GM18517 (cell line): ENCODE measurements at regions not wholly inside any gene's neighbourhood (a gene's known extent, or its start where the extent isn't known, plus 50 kb on each side); places are given as distances from the start of the nearest gene placed in this dataset.

Experiments
- ATAC-seq: cut with Tn5 transposase; IDR thresholded peaks from one replicate; pipeline ENCODE4 v1.9.1; 2021; ENCODE audit warnings: mild to moderate bottlenecking, moderate library complexity; ENCODE audit not compliant: unreplicated experiment

DNA sequence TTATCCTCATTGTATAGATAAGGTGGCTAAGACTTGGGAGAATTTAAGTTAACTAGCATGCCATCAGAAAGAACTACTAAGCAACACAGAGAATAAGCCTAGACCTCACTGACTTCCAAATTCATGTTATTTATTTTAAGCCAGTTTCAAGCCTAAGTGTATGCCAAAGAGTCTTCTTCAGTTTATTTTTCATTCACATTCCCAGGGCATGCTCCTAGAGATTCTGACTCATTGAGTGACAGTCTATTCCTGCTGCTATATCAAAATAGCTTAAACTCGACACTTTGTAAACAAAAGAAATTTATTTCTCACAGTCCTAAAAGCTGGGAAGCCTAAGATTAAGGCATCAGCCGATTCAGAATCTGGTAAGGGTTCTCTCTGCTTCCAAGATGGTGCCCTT is 467.1 kb downstream of the MBD2 start:
- ATAC-seq, result no peak

DNA sequence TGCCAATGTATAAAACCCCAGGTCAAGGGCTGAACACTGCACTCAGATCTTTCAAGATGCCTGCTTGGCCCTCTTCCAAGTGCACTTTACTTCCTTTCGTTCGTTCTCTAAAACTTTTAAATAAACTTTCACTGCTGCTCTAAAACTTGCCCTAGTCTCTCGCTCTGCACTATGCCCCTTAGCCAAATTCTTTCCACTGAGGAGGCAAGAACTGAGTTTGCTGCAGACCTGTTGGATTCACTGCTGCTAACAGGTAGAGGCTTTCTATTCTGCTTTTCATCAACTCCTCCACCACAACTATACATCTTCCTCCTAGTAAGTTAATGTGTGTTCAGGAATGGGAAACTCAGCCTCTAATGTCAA is 467.9 kb downstream of the MBD2 start:
- no peak for ATAC-seq

DNA sequence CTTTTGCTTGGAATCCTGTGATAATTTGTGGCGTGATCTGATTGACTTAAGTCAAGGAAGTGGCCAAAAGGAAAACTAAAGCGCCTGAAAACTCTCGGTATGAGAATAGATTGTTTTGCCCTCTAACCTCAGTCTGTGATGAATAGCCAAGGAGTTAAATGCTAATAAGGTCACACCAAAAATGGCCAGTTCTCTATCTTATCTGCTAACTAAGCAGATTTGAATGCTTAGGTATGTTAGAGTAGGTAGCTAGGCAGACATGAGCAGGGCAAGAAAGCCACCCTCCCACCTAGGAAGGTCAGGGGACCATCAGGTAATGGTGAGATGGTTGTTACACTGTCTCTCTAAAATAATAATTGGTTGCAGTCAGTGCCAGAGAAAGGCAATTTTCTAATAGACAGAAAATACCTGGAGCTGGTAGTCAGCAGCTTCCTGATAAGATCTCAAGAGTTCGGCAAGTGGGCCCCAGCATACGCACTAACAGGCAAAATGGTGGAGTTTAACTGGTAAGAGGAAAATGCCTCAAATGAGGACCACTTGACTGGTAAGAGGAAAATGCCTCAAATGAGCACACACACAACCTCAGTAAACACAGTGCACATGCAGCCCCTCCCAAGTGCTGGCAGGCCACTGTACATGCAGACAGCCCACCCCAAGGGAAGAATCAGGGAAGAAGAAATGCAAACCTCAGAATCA is 468.4 kb downstream of the MBD2 start:
- ATAC-seq, result no peak

DNA sequence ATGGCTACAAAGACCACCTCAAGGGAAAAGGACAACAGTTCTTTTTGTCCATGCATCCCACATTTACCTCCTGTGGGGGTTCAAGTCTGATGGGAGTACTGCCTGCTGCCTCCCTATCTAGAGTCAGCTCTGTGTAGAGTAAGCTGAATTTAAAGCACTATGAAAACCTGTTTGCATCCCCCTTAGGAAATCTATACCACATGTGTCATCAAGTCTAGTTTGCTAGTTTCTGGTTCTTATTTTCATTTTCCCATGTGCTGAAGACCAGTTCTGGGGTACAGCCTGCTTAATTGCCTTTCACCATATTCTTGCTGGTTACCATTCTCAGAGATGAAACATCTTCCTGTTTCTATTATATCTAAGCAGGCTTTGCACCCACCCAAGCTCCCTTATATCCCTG is 470.3 kb downstream of the MBD2 start:
- ATAC-seq, result no peak

- no peak for ATAC-seq
Observed at GRCh38 chr18:53753601-53754000, 470.9 kb downstream of the MBD2 start.

DNA sequence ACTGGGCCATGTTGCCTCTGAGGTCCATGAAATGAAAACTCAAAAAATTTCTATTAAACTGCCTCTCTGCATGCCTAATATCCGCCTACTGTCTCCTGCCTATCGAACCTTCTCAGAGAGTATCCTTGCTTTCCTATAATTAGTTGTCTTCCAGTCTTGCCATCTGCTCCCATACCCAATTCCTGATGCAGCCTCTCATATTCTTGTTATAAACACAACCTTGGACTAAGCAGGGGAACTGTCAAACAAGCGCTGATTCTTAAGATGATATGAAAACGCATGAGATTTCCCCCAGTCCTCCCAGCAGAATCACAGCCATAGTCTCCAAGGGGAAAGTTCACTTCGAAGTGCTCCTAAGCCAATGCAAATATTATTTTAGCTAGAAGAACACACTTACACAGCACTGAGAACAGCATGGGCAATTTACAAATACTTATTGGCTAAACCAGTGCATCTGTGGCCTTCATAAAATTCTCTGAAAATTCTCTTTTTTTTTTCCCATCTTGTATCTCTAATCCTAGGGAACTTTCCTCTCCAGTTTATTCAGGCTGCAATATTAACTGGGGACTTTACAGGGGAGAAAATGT is 471.6 kb downstream of the MBD2 start:
- ATAC-seq, result no peak

- ATAC-seq, result no peak
Observed at GRCh38 chr18:53749766-53750165, 474.7 kb downstream of the MBD2 start.

GRCh38 chr18:53747663-53748160 is 476.8 kb downstream of the MBD2 start:
- no peak for ATAC-seq

- ATAC-seq, result no peak
Observed at GRCh38 chr18:53747210-53747609, 477.3 kb downstream of the MBD2 start.

DNA sequence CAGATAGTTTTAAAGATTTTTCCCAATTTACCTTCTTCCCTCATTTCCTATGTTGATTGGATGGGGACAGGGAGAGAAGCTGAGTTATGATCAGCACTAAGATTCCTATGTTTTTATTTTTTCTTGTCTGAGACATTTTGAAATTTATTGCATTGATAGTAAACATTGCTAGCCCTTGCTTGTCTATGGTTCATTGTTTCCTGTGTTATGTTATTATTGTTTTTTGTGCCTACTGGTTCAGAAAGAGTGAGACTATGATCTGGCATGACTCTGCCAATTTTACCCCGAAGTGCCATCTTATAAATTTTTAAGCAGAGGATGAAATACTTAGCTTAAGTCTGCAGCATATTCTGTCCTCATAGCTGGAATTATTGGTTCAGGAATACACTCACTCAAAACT is 478.5 kb downstream of the MBD2 start:
- ATAC-seq, result no peak

GRCh38 chr18:53745224-53745967 is 479.1 kb downstream of the MBD2 start:
- no peak for ATAC-seq

DNA sequence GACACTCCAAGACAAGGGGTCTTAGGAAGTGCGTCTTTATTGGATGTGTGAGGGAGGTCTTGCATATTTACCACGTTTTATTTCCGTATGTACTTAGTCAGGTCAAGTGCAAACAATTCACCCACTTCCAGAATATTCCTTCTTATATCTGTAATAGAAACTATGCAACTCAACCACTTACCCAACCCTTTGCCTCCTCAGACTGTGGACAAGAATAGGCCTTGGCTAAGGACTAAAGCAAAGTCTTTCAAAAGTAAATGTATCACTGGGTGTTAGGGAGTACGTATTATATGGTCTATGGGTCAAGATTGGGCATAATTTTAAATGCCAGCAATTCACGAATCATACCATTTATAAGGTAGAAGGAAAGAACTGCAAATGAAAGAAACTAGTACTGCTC is 484.8 kb downstream of the MBD2 start:
- no peak for ATAC-seq

DNA sequence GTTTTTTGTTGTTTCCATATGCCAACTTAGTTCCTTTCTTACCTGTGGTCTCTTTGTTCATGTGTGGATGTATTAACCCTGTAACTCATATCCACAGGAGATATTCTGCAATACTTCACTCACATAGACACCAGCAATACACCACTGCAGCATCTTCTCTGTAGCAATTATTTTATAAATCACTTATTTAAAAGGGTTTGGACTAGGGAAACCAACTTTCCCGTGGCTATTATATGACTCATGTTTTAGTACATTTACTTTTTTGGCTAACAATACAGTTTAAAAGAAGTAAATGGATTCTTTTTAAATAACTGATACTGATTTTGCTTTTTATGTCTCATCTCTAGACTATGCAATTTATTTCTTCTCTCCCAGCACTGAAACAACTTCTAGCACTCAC is 488.9 kb downstream of the MBD2 start:
- ATAC-seq, result no peak

- ATAC-seq, result no peak
Observed at GRCh38 chr18:53715243-53715853, 509.1 kb downstream of the MBD2 start.

- no peak for ATAC-seq
Observed at GRCh38 chr18:53710080-53710479, 514.4 kb downstream of the MBD2 start.

GRCh38 chr18:53702480-53702879 is 522.0 kb downstream of the MBD2 start:
- ATAC-seq, result no peak

DNA sequence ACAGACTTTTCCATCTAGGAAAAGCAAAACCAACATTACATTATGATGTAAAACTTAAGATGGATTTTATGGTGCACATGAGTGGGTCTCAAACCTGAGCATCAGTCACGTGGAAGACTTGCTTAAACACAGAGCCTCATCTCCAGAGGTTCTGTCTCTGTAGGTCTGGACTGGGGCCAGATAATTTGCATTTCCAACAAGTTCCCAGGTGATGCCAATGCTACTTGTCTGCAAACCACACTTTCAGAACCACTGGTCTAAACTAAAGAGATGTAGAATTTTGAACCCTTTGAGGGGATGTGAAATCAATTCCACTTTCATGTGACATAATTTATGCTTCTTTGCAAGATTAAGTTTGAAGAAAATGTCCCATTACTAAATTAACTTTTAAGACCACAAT is 522.8 kb downstream of the MBD2 start:
- ATAC-seq, result no peak

DNA sequence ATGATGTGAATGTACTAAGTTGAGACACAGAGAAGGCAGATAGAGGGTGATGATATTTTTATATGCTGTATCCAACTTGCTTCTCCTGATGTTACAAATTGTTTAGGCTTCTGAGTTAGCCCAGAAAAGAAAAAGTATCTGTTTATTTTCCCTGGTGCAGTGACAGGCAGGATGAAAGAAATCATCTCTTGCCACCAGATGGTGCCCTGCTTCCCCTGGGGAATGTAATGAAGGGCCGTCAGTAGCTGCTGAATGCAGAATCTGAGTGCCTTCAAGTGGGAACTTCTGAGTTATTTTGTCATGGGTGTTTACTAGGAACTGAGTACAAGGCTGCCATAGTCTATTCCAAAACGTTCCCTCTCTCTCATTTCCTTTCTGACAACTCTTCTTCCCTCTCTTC is 525.6 kb downstream of the MBD2 start:
- no peak for ATAC-seq

DNA sequence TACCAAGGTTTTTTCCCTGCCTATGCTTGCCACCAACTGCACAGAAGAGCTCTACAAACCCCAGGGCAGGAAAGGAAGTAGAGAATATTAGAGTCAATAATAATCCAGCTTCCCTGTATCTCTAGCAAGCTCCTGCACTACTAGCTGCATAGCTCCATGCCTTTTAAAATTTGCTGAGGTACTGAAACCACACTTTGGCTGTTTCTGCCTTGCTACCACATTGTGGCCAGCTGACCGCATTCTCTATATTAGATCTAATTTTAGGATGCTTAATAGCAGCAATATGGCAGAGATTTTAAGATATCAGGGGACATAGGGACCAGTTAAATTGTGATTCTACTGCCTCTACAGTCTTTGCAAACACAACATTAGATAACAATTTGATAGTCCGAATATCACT is 534.6 kb downstream of the MBD2 start:
- ATAC-seq, result no peak

DNA sequence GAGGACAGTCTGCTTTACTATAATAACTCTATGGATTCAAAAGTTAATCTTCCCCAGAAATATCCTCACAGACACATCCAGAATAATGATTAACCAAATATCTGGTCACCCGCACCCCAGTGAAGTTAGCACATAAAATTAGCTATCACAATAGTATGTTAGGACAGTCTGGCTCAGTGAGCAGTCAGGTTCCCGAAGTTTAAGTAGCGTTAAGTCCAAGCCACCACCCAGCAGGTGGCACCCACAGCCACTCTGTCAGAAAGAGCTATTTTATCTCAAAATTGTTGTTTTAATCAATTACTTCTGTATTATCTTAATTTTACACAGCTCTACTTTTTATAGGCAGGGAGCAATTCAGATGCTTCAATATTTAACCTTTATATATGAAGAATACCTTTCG is 537.5 kb downstream of the MBD2 start:
- no peak for ATAC-seq

GRCh38 chr18:53682796-53683195 is 541.7 kb downstream of the MBD2 start:
- ATAC-seq, result no peak

DNA sequence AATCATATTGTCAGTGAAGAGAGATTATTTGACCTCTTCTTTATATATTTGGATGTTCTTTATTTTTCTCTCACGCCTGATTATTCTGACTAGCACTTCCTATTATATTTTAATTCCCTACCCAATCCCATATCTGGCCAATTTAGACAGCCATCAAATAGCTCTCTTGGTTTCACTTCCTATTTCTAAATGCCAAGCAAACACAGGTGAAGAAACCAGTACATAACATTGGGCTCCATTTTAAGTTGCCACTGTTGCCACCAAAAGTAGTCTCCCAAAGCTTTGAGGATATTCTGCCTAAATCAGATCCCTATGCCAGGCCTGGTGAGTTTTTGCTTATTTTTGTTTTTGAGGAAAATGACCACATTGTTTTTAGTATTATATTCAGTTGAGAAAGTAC is 547.0 kb downstream of the MBD2 start:
- ATAC-seq, result no peak
